HEK293 (cell line): ENCODE measurements at regions not wholly inside any gene's neighbourhood (a gene's known extent, or its start where the extent isn't known, plus 50 kb on each side); places are given as distances from the start of the nearest gene placed in this dataset.

Source experiments
- TF ChIP-seq, protein P1 (sequence below): fragments of 450-650 bp; formaldehyde crosslinking; IDR thresholded peaks from 2 replicates; pipeline ENCODE4 v1.5.1; 2016; ENCODE audit warnings: missing biosample characterization, missing genetic modification characterization
- TF ChIP-seq, protein P2 (sequence below): fragments of 450-650 bp; formaldehyde crosslinking; IDR thresholded peaks from 2 replicates; pipeline ENCODE4 v1.5.1; 2016; ENCODE audit warnings: missing biosample characterization, missing genetic modification characterization

DNA sequence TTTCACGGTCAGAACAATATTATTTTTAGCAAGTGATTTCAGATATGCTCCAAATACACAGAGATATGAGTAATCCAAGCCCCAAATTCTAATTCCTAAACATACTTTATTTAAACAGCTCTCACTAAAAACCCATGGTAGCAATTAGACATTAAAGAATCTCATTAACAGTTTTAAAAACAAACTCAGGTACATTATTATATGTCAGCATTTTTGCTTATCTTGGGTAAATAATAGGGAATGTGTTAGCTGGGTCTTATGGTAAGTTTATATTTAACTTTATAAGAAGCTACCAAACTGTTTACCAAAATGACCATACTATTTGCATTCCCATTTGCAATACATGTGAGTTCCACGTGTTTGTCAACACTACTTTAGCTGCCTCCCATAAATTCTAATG, 511.1 kb downstream of the HTR1A start:
- TF ChIP-seq, protein P1, sequence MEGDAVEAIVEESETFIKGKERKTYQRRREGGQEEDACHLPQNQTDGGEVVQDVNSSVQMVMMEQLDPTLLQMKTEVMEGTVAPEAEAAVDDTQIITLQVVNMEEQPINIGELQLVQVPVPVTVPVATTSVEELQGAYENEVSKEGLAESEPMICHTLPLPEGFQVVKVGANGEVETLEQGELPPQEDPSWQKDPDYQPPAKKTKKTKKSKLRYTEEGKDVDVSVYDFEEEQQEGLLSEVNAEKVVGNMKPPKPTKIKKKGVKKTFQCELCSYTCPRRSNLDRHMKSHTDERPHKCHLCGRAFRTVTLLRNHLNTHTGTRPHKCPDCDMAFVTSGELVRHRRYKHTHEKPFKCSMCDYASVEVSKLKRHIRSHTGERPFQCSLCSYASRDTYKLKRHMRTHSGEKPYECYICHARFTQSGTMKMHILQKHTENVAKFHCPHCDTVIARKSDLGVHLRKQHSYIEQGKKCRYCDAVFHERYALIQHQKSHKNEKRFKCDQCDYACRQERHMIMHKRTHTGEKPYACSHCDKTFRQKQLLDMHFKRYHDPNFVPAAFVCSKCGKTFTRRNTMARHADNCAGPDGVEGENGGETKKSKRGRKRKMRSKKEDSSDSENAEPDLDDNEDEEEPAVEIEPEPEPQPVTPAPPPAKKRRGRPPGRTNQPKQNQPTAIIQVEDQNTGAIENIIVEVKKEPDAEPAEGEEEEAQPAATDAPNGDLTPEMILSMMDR: no peak
- TF ChIP-seq, protein P2, sequence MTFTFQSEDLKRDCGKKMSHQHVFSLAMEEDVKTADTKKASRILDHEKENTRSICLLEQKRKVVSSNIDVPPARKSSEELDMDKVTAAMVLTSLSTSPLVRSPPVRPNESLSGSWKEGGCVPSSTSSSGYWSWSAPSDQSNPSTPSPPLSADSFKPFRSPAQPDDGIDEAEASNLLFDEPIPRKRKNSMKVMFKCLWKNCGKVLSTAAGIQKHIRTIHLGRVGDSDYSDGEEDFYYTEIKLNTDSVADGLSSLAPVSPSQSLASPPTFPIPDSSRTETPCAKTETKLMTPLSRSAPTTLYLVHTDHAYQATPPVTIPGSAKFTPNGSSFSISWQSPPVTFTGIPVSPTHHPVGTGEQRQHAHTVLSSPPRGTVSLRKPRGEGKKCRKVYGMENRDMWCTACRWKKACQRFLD (tag by site-specific recombination): no peak
